ENCODE measurements at regions not wholly inside any gene's neighbourhood (a gene's known extent, or its start where the extent isn't known, plus 50 kb on each side); places are given as distances from the start of the nearest gene placed in this dataset.

GRCh38 chr13:103941506-103942140 is 875.4 kb upstream of the SLC10A2 start:
- TF ChIP-seq, protein P1, sequence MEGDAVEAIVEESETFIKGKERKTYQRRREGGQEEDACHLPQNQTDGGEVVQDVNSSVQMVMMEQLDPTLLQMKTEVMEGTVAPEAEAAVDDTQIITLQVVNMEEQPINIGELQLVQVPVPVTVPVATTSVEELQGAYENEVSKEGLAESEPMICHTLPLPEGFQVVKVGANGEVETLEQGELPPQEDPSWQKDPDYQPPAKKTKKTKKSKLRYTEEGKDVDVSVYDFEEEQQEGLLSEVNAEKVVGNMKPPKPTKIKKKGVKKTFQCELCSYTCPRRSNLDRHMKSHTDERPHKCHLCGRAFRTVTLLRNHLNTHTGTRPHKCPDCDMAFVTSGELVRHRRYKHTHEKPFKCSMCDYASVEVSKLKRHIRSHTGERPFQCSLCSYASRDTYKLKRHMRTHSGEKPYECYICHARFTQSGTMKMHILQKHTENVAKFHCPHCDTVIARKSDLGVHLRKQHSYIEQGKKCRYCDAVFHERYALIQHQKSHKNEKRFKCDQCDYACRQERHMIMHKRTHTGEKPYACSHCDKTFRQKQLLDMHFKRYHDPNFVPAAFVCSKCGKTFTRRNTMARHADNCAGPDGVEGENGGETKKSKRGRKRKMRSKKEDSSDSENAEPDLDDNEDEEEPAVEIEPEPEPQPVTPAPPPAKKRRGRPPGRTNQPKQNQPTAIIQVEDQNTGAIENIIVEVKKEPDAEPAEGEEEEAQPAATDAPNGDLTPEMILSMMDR (IDR thresholded peaks at IDR 0.05): no peak
- no peak for TF ChIP-seq POLR2A (IDR thresholded peaks at IDR 0.05)
